ENCODE measurements at regions not wholly inside any gene's neighbourhood (a gene's known extent, or its start where the extent isn't known, plus 50 kb on each side); places are given as distances from the start of the nearest gene placed in this dataset.

DNA sequence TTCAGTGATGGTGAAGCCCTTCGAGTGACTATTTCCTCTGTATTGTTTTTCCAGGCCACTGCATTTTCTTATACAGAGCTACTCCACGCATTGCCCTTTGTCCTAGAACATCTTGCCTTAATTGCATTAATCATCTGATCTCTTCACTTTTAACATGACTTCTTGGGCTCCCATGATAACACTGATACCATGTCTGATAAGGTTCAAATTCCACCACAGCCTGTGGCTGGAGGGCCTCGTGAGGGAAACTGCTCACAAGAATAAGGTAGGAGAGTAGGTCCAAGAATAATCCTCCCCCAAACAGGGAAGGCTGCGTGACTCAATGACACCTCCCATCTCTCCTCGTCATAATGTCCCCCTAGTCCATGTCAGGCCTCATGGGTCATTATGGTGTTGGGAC is 165.5 kb upstream of the ECI2 start:
- no peak for ATAC-seq
- TF ChIP-seq ISL1 (CRISPR knock-in tag; IDR thresholded peaks at IDR 0.05): no peak
- TF ChIP-seq, protein P1, sequence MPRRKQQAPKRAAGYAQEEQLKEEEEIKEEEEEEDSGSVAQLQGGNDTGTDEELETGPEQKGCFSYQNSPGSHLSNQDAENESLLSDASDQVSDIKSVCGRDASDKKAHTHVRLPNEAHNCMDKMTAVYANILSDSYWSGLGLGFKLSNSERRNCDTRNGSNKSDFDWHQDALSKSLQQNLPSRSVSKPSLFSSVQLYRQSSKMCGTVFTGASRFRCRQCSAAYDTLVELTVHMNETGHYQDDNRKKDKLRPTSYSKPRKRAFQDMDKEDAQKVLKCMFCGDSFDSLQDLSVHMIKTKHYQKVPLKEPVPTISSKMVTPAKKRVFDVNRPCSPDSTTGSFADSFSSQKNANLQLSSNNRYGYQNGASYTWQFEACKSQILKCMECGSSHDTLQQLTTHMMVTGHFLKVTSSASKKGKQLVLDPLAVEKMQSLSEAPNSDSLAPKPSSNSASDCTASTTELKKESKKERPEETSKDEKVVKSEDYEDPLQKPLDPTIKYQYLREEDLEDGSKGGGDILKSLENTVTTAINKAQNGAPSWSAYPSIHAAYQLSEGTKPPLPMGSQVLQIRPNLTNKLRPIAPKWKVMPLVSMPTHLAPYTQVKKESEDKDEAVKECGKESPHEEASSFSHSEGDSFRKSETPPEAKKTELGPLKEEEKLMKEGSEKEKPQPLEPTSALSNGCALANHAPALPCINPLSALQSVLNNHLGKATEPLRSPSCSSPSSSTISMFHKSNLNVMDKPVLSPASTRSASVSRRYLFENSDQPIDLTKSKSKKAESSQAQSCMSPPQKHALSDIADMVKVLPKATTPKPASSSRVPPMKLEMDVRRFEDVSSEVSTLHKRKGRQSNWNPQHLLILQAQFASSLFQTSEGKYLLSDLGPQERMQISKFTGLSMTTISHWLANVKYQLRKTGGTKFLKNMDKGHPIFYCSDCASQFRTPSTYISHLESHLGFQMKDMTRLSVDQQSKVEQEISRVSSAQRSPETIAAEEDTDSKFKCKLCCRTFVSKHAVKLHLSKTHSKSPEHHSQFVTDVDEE (CRISPR knock-in tag; IDR thresholded peaks at IDR 0.05): no peak
- no peak for TF ChIP-seq OSR1 (CRISPR knock-in tag; IDR thresholded peaks at IDR 0.05)
- TF ChIP-seq, protein P2, sequence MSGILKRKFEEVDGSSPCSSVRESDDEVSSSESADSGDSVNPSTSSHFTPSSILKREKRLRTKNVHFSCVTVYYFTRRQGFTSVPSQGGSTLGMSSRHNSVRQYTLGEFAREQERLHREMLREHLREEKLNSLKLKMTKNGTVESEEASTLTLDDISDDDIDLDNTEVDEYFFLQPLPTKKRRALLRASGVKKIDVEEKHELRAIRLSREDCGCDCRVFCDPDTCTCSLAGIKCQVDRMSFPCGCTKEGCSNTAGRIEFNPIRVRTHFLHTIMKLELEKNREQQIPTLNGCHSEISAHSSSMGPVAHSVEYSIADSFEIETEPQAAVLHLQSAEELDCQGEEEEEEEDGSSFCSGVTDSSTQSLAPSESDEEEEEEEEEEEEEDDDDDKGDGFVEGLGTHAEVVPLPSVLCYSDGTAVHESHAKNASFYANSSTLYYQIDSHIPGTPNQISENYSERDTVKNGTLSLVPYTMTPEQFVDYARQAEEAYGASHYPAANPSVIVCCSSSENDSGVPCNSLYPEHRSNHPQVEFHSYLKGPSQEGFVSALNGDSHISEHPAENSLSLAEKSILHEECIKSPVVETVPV (CRISPR knock-in tag; IDR thresholded peaks at IDR 0.05): no peak
- no peak for TF ChIP-seq ESRRG (CRISPR knock-in tag; IDR thresholded peaks at IDR 0.05)
- TF ChIP-seq, protein P3, sequence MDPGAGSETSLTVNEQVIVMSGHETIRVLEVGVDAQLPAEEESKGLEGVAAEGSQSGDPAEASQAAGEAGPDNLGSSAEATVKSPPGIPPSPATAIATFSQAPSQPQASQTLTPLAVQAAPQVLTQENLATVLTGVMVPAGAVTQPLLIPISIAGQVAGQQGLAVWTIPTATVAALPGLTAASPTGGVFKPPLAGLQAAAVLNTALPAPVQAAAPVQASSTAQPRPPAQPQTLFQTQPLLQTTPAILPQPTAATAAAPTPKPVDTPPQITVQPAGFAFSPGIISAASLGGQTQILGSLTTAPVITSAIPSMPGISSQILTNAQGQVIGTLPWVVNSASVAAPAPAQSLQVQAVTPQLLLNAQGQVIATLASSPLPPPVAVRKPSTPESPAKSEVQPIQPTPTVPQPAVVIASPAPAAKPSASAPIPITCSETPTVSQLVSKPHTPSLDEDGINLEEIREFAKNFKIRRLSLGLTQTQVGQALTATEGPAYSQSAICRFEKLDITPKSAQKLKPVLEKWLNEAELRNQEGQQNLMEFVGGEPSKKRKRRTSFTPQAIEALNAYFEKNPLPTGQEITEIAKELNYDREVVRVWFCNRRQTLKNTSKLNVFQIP (CRISPR knock-in tag; IDR thresholded peaks at IDR 0.05; ENCODE audit: borderline replicate concordance, low read depth): no peak
- TF ChIP-seq, protein P4, sequence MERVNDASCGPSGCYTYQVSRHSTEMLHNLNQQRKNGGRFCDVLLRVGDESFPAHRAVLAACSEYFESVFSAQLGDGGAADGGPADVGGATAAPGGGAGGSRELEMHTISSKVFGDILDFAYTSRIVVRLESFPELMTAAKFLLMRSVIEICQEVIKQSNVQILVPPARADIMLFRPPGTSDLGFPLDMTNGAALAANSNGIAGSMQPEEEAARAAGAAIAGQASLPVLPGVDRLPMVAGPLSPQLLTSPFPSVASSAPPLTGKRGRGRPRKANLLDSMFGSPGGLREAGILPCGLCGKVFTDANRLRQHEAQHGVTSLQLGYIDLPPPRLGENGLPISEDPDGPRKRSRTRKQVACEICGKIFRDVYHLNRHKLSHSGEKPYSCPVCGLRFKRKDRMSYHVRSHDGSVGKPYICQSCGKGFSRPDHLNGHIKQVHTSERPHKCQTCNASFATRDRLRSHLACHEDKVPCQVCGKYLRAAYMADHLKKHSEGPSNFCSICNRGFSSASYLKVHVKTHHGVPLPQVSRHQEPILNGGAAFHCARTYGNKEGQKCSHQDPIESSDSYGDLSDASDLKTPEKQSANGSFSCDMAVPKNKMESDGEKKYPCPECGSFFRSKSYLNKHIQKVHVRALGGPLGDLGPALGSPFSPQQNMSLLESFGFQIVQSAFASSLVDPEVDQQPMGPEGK (CRISPR knock-in tag; IDR thresholded peaks at IDR 0.05; ENCODE audit: borderline replicate concordance): no peak
- no peak for TF ChIP-seq ARNTL (CRISPR knock-in tag; IDR thresholded peaks at IDR 0.05; ENCODE audit: borderline replicate concordance, low read depth)
- TF ChIP-seq TOX (CRISPR knock-in tag; IDR thresholded peaks at IDR 0.05; ENCODE audit: borderline replicate concordance): no peak

DNA sequence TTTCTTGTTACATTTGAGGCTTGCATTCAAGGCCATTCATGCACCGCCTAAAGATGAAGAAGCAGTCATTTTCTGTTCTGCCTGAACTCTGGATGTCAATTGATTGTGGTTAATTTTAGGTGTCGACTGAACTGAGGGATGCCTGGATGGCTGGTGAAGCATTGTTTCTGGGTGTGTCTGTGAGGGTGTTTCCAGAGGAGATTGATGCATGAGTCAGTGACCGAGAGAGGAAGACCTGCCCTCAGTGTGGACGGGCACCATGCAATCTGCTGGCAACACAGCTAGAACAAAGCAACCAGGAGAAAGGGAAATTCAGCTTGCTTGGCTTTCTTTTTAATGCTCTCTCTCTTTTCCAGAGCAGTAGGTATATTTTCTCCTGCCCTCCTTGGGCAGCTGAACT is 164.1 kb upstream of the ECI2 start:
- no peak for ATAC-seq
- no peak for TF ChIP-seq ZNF70 (CRISPR knock-in tag; IDR thresholded peaks at IDR 0.05)
- no peak for TF ChIP-seq ISL1 (CRISPR knock-in tag; IDR thresholded peaks at IDR 0.05)
- TF ChIP-seq, protein P3 (CRISPR knock-in tag; IDR thresholded peaks at IDR 0.05; ENCODE audit: borderline replicate concordance, low read depth): no peak
- no peak for TF ChIP-seq TOX (CRISPR knock-in tag; IDR thresholded peaks at IDR 0.05; ENCODE audit: borderline replicate concordance)
- TF ChIP-seq ESRRG (CRISPR knock-in tag; IDR thresholded peaks at IDR 0.05): no peak
- TF ChIP-seq, protein P4 (CRISPR knock-in tag; IDR thresholded peaks at IDR 0.05; ENCODE audit: borderline replicate concordance): no peak
- no peak for TF ChIP-seq SNAI2 (CRISPR knock-in tag; IDR thresholded peaks at IDR 0.05)
- TF ChIP-seq, protein P5, sequence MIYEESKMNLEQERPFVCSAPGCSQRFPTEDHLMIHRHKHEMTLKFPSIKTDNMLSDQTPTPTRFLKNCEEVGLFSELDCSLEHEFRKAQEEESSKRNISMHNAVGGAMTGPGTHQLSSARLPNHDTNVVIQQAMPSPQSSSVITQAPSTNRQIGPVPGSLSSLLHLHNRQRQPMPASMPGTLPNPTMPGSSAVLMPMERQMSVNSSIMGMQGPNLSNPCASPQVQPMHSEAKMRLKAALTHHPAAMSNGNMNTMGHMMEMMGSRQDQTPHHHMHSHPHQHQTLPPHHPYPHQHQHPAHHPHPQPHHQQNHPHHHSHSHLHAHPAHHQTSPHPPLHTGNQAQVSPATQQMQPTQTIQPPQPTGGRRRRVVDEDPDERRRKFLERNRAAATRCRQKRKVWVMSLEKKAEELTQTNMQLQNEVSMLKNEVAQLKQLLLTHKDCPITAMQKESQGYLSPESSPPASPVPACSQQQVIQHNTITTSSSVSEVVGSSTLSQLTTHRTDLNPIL (CRISPR knock-in tag; IDR thresholded peaks at IDR 0.05; ENCODE audit: low read depth): no peak
- no peak for TF ChIP-seq ZFP3 (CRISPR knock-in tag; IDR thresholded peaks at IDR 0.05)
- TF ChIP-seq RARB (CRISPR knock-in tag; IDR thresholded peaks at IDR 0.05): no peak
- no peak for TF ChIP-seq TCF4 (CRISPR knock-in tag; IDR thresholded peaks at IDR 0.05; ENCODE audit: borderline replicate concordance)

DNA sequence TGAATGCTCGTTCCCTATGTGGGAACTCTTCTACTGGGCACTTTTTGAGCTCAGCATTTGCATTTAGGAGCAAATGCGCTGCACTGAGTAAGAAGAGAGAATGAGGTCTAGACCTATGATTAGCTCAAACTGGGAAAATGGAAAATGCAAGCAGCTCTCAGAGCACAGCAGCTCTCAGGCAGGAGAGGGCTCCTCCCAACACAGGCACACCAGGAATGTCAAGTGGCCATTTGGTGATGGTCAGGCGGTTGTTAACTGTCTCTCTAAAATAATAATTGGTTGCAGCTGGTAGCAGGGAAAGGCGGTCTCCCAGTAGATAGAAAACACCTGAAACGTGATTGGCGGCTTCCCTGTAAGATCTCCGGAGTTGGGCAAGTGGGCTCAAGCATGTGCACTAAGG is 162.0 kb upstream of the ECI2 start:
- ATAC-seq: no peak
- no peak for TF ChIP-seq PPARA (CRISPR knock-in tag; IDR thresholded peaks at IDR 0.05; ENCODE audit: borderline replicate concordance)
- TF ChIP-seq ZFP30 (CRISPR knock-in tag; IDR thresholded peaks at IDR 0.05): no peak
- TF ChIP-seq ZC3H10 (CRISPR knock-in tag; IDR thresholded peaks at IDR 0.05): no peak
- no peak for TF ChIP-seq ESRRG (CRISPR knock-in tag; IDR thresholded peaks at IDR 0.05)

Data from SK-N-SH treated with all-trans-retinoic acid at 6 μM for 48 hours (cell line).